MM.1S (cell line): ENCODE measurements at regions not wholly inside any gene's neighbourhood (a gene's known extent, or its start where the extent isn't known, plus 50 kb on each side); places are given as distances from the start of the nearest gene placed in this dataset.

ENCODE experiments used
- DNase-seq: peaks from one replicate; pipeline ENCODE4 v3.0.0-alpha.2; 2015
- H2AFZ ChIP-seq: fragments of 300-600 bp; sonication (generic); 2 replicates; pipeline ENCODE4 v1.6.0; 2016; ENCODE audit warnings: antibody characterized with exemption, low read length
- H3F3A ChIP-seq: fragments of 300-600 bp; sonication (generic); 2 replicates; pipeline ENCODE4 v1.6.1; 2016; ENCODE audit warnings: mild to moderate bottlenecking, antibody characterized with exemption, low read length, moderate library complexity, mixed read lengths; ENCODE audit not compliant: insufficient read depth
- H3K27ac ChIP-seq: fragments of 300-600 bp; sonication (generic); 2 replicates; pipeline ENCODE4 v1.5.1; 2016; ENCODE audit warnings: mild to moderate bottlenecking, low read length
- H3K27me3 ChIP-seq: fragments of 300-600 bp; sonication (generic); replicated peaks from 2 replicates; pipeline ENCODE4 v1.6.0; 2016; ENCODE audit warnings: low read length; ENCODE audit not compliant: insufficient read depth
- H3K36me3 ChIP-seq: fragments of 300-600 bp; sonication (generic); replicated peaks from 2 replicates; pipeline ENCODE4 v1.6.1; 2016; ENCODE audit warnings: mild to moderate bottlenecking, low read length, mixed read lengths; ENCODE audit not compliant: insufficient read depth
- H3K4me1 ChIP-seq: fragments of 300-600 bp; sonication (generic); 2 replicates; pipeline ENCODE4 v1.6.1; 2016; ENCODE audit warnings: low read length, mixed read lengths
- H3K4me2 ChIP-seq: fragments of 300-600 bp; sonication (generic); 2 replicates; pipeline ENCODE4 v1.6.0; 2016; ENCODE audit warnings: low read depth, low read length
- H3K4me3 ChIP-seq: fragments of 300-600 bp; sonication (generic); 2 replicates; pipeline ENCODE4 v1.5.1; 2016; ENCODE audit warnings: low read length, mixed read lengths
- H3K79me2 ChIP-seq: fragments of 300-600 bp; sonication (generic); 2 replicates; pipeline ENCODE4 v1.6.1; 2016; ENCODE audit warnings: mixed run types, low read length, mixed read lengths
- H3K9ac ChIP-seq: fragments of 300-600 bp; sonication (generic); 2 replicates; pipeline ENCODE4 v1.6.1; 2016; ENCODE audit warnings: low read length, mixed read lengths
- H3K9me2 ChIP-seq: fragments of 300-600 bp; sonication (generic); replicated peaks from 2 replicates; pipeline ENCODE4 v1.6.1; 2016; ENCODE audit warnings: mild to moderate bottlenecking, low read length, mixed read lengths; ENCODE audit not compliant: insufficient read depth
- H3K9me3 ChIP-seq: fragments of 300-600 bp; sonication (generic); replicated peaks from 2 replicates; pipeline ENCODE4 v1.6.1; 2016; ENCODE audit warnings: mild to moderate bottlenecking, low read length, mixed read lengths; ENCODE audit not compliant: insufficient read depth
- H4K20me1 ChIP-seq: fragments of 300-600 bp; sonication (generic); 2 replicates; pipeline ENCODE4 v1.6.1; 2016; ENCODE audit warnings: mild to moderate bottlenecking, low read length, moderate library complexity, mixed read lengths; ENCODE audit not compliant: insufficient read depth
- CTCF ChIP-seq: fragments of 300-600 bp; sonication (generic); IDR thresholded peaks from 2 replicates; pipeline ENCODE4 v1.5.1; 2016; ENCODE audit warnings: antibody characterized with exemption, low read length, mixed read lengths
- EZH2 ChIP-seq: fragments of 300-600 bp; sonication (generic); optimal IDR thresholded peaks from 2 replicates; pipeline ENCODE3; 2017; ENCODE audit warnings: low read depth, mild to moderate bottlenecking, antibody characterized with exemption, low read length, mixed read lengths
- EZH2phosphoT487 ChIP-seq: fragments of 300-600 bp; sonication (generic); IDR thresholded peaks from 2 replicates; pipeline ENCODE4 v1.6.1; 2018; ENCODE audit warnings: antibody characterized with exemption, low read length

GRCh38 chr2:220463876-220464275 is 836.4 kb downstream of the SLC4A3 start:
- TF ChIP-seq CTCF (no peak), EZH2phosphoT487 (no peak), EZH2 (no peak)
- H3K9me2 ChIP-seq = no peaks in the 10 kb centered on the region
- H4K20me1 ChIP-seq = no peaks in the 10 kb centered on the region
- H3K4me1 ChIP-seq = no peaks in the 10 kb centered on the region
- H3K9me3 ChIP-seq = no peaks in the 10 kb centered on the region
- H3K4me2 ChIP-seq = no peak overlapping the region
- no peaks in the 10 kb centered on the region for H3K79me2 ChIP-seq
- no peaks in the 10 kb centered on the region for H3K27me3 ChIP-seq
- no peak for DNase-seq
- no peak overlapping the region for H3K27ac ChIP-seq
- no peak overlapping the region for H3K9ac ChIP-seq
- no peaks in the 10 kb centered on the region for H3K36me3 ChIP-seq
- no peak overlapping the region for H3K4me3 ChIP-seq
- no peaks in the 10 kb centered on the region for H3F3A ChIP-seq
- H2AFZ ChIP-seq = no peak overlapping the region

GRCh38 chr2:220465700-220466099 is 838.3 kb downstream of the SLC4A3 start:
- H3K27me3 ChIP-seq = no peaks in the 10 kb centered on the region
- no peak overlapping the region for H3K4me3 ChIP-seq
- no peaks in the 10 kb centered on the region for H3K4me1 ChIP-seq
- H3K9me2 ChIP-seq = no peaks in the 10 kb centered on the region
- no peaks in the 10 kb centered on the region for H3K36me3 ChIP-seq
- no peak for DNase-seq
- H3K9ac ChIP-seq = no peak overlapping the region
- H4K20me1 ChIP-seq = no peaks in the 10 kb centered on the region
- H2AFZ ChIP-seq = no peak overlapping the region
- H3K27ac ChIP-seq = no peak overlapping the region
- no peaks in the 10 kb centered on the region for H3K79me2 ChIP-seq
- no peaks in the 10 kb centered on the region for H3F3A ChIP-seq
- H3K4me2 ChIP-seq = no peak overlapping the region
- no peaks in the 10 kb centered on the region for H3K9me3 ChIP-seq
- TF ChIP-seq EZH2phosphoT487 = no peak
- no peak for TF ChIP-seq EZH2
- TF ChIP-seq CTCF = no peak

- H3K4me1 ChIP-seq = no peaks in the 10 kb centered on the region
- no peak overlapping the region for H3K9ac ChIP-seq
- H3K4me3 ChIP-seq = no peak overlapping the region
- H3K4me2 ChIP-seq = no peak overlapping the region
- H3K27ac ChIP-seq = no peak overlapping the region
- H4K20me1 ChIP-seq = no peaks in the 10 kb centered on the region
- no peak for DNase-seq
- TF ChIP-seq CTCF (no peak), EZH2phosphoT487 (no peak), EZH2 (no peak)
- no peaks in the 10 kb centered on the region for H3K27me3 ChIP-seq
- H3K36me3 ChIP-seq = no peaks in the 10 kb centered on the region
- H3F3A ChIP-seq = no peaks in the 10 kb centered on the region
- no peak overlapping the region for H2AFZ ChIP-seq
- no peaks in the 10 kb centered on the region for H3K79me2 ChIP-seq
- H3K9me2 ChIP-seq = no peaks in the 10 kb centered on the region
- H3K9me3 ChIP-seq = no peaks in the 10 kb centered on the region
Observed at GRCh38 chr2:220466251-220466691, 838.8 kb downstream of the SLC4A3 start.
